GM21576 (cell line): ENCODE measurements at regions not wholly inside any gene's neighbourhood (a gene's known extent, or its start where the extent isn't known, plus 50 kb on each side); places are given as distances from the start of the nearest gene placed in this dataset.
"Not testable (repeated sequence)": the region's sequence is repeated elsewhere in the genome, so short reads cannot be mapped to it uniquely, and the experiment has no call there.

ENCODE experiments used
- ATAC-seq: cut with Tn5 transposase; IDR thresholded peaks from one replicate; pipeline ENCODE4 v1.9.1; 2021; ENCODE audit warnings: mild to moderate bottlenecking, moderate library complexity; ENCODE audit not compliant: unreplicated experiment

DNA sequence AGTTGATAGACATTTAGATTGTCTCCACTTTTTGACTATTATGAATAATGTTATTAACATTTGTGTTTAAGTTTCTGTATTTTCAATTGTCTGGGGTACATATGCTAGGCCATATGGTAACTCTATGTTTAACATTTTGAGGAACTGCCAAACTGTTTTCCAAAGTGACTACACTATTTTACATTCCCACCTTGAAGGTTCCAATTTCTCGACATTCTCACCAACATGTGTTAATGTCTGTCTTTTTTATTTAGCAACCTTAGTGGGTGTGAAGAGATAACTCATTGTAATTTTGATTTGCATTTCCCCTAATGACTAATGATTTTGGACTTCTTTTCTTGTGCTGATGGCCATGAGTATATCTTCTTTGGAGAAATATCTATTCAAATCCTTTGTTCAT, 832.4 kb downstream of the DNAJB9 start:
- no peak for ATAC-seq

DNA sequence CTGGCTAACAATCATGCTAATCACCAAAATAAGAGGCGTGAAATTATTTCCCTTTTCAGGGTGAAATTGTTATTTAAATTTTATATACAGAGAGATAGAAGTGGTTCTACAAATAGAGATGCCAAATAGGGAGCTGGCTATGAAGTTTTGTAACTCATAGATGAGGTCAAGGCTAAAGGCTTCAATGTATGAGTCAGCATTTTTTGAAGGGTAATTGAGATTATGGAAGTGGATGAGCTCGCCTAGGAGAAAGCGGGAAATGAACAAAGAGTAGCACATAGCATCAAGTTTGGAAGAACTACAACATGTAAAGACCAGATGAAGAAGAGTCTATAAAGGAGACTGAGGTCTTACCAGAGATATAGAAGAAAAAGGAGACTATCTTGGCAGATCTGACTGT, 838.1 kb downstream of the DNAJB9 start:
- ATAC-seq, result no peak

DNA sequence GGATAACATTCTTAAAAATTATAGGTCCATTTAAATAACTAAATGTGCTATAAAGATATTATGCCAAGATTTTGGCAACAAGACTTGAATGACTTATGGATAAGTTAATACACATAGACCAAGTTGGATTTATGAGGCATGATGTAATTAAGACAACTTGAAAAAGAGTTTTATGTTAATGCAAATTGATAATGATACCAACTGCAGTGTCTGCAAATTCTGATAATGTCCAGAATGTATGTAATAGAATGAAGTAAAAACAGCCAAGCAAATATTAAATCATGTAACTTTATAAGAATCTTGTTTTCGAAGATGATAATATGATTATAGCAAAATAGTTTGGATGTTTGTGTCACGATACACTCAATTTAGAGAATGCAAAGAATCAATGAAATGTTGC, 868.3 kb downstream of the DNAJB9 start:
- no peak for ATAC-seq

DNA sequence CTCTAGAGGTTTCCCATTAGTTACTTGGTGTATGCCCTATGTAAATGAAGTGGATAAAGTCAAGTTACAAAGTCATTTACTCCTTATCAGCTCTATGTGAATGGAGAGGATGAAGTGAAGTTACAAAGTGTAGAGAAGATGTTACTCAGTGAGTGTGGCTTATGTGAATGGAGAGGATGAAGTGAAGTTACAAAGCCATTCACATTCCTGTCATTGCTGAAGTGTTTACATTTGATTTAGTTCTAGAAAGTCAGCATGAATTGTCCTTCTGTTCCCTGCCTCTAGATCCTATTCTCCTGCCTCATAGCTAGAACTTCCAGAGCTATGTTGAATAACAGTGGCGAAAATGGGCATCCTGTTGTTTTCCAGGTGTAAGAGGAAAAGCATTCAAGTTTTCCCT, 880.1 kb downstream of the DNAJB9 start:
- ATAC-seq, result no peak

DNA sequence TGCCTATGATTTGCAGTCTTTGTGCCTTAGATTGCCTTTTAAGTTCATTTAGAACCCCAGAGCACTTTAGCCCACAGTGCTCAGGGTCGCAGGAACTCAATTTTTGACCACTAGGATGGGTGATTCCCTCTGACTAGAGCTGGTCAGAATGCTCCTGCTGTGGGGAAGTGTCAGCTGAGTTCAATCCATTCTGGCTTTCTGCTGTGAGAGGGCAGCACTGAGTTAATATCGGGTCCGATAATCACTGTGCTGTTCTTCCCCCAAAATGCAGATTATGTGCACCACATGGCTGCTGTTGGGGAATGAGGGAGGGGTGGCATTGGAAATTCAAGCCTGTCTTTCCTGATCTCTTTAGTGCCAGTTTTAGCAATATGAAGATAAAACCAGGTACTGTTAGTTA, 886.4 kb downstream of the DNAJB9 start:
- ATAC-seq, result no peak

DNA sequence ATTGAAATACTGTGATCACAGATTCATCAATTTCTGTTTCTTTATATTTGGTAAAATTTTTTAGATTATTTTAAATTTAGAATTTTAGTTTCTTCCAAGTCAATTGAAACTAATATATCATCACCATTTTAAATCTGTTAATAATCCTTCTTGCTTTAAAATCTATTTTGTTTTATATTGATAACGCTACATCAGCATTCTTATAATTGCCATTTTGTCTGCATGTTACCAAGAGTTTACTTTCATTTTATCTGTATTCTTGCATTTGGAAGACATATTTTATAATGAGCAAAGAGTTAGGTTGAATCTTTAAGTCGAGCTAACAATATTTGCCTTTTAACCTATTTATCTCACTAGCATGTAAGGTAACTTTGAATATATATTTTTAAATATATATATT, 890.6 kb downstream of the DNAJB9 start:
- ATAC-seq, result no peak

DNA sequence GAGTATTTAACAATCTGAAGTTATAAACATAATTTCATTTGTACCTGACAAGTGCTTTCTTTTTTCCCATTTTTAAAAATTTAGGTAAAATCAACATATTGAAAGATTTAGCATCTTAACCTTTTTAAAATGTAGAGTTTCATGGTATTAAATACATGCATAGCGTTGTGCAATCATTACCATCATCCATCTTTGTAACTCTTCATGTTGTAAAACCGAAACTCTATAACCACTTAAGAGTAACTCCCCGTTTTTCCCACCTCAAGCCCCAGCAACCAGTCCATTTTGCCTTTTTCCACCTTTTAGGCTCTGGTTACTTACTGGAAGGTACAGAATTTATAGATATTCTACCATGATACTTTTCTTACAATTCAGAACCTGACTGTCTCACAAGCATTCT, 892.5 kb downstream of the DNAJB9 start:
- ATAC-seq, result no peak

DNA sequence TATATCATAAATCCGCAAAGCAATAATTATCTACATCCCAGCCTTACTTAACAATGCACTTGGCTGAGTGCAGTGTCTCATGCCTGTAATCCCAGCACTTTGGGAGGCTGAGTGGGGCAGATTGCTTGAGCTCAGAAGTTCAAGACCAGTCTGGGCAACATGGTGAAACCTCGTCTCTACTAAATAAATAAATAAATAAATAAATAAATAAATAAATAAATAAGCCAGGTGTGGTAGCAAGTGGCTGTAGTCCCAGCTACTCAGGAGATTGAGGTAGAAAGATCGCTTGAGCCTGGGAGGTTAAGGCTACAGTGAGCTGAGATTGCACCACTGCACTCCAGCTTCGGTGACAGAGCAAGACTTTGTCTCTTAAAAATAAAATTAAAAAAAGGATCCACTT, 898.1 kb downstream of the DNAJB9 start:
- ATAC-seq, result not testable (repeated sequence)

DNA sequence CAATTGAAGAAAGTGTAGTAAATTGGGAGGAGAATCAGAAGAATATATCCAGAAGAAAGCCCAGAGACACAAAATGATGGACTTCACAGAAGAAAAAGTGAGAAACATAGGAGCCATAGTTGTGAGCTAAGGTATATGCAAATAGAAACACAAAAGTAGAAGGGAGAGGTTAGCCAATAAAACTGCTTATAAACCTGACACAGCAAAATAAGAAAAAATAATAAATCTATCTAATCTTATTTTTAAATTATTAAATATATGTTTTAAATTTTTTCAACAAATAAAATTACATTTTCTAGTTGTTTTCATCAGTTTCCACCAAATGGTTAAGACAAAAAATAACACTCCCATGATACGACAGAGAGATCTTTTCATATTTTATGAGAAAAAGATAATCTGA, 903.5 kb downstream of the DNAJB9 start:
- ATAC-seq, result no peak

DNA sequence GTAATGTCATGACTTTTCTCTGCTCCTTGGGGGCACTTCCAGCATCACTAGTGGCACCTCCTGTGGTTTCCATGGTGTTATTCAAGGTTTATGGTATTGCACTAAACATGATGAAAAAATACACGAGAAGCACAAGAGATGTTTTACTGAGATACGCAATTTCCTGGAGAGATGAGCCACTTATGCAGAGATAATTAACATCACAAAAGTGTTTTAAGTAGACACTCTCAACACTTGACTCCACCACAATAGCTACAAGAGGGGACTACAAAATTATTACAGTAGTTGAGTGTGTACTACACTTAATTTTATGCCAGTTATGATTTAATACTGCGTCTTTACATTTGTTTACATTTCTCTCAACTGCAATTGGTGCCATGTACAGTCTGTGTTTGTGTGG, 906.7 kb downstream of the DNAJB9 start:
- no peak for ATAC-seq

DNA sequence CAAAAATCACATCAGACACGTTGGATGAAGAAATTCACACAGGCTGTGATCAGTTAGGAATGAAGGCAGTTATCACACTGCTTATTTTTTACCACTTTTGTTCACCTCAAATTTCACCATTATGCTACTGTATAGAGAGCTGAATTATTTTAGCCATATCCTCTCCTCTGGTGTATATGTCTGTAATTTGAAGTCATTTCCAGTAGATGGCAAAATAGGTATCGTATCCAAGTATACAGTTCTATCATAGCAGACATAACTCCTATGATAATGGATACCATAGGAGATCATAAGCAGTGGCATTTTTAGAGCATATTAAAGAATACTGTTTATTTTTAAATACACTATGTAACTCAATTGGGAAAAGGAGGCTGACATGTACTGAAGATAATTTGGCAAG, 909.7 kb downstream of the DNAJB9 start:
- no peak for ATAC-seq

DNA sequence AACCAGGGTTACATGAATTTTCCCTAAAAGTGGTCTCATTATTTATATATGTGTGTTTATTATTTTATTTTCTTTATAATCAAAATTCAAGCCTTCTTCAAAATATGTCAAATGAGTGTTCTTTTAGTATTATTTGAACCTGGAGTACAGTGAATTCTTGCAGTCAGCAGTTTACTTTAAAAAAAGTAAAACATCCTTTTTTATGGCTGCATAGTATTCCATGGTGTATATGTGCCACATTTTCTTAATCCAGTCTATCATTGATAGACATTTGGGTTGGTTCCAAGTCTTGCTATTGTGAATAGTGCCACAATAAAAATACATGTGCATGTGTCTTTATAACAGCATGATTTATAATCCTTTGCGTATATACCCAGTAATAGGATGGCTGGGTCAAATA, 920.9 kb downstream of the DNAJB9 start:
- ATAC-seq, result not testable (repeated sequence)

DNA sequence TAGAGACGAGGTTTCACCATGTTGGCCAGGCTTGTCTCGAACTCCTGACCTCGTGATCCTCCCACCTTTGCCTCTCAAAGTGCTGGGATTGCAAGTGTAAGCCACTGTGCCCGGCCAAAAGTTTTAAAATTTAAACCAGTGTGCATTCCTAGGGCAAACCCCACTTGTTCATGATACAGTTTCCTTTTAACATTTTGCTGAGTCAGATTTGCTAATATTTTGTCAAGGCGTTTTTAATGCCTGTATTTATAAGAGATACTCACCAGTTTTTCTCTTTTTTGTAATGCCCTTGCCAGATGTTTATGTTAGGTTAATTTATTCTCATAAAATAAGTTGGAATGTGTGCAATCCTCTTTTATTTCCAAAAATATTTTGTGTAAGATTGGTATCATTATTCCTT, 927.4 kb downstream of the DNAJB9 start:
- no peak for ATAC-seq

DNA sequence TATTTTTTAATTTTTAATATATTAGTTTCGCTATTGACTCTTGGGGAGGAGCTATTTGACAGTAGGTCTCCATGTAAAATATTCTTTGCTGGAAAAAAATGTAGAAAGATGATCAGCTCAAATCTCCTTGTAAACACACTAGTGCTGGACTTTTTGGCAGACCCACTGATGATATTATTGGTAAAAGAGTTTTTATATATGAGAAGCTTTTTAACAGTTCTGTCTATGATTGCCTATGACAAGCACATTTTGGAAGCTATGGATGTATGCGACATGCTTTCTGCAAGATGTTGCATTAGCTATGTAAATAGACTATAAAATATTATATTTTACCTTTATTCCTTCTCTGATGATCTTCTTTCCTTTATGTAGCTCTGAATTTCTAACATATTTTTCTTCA, 928.5 kb downstream of the DNAJB9 start:
- no peak for ATAC-seq

DNA sequence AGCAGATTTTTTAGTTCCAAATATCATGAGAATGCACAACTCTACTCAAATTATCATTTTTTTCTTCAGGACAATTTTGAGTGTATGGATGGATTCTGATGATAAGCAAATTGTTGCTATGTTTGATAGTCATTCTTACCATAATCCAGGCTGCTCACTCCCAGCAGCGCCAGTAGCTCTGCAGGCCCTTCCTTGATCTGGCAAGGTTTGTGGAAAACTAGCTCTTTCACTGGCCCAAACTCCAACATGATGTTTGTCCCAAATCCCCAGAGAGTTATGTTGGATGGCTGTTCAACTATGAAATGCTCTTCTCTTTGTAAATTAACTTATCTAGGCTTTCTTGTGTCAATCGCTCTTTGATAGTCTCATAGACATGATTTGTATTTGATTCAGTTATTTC, 933.7 kb downstream of the DNAJB9 start:
- ATAC-seq, result no peak

DNA sequence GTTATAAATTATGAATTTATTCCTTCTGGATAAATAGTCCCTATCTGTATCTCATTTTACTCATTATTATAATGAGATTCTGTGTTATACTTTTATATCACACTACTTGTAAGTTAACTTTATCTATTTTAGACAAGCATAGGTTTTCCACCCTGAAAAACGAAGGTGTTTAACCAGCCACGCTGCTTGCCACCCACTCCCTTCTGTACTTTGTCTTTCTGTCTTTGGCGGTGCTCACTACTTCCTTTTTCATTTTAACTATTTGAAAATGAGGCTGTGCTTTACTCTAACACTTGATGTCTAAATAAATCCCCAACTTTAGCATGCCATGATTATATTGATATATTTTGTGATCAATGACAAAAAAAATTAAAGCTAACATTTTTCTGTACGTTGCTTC, 952.9 kb downstream of the DNAJB9 start:
- ATAC-seq, result no peak

DNA sequence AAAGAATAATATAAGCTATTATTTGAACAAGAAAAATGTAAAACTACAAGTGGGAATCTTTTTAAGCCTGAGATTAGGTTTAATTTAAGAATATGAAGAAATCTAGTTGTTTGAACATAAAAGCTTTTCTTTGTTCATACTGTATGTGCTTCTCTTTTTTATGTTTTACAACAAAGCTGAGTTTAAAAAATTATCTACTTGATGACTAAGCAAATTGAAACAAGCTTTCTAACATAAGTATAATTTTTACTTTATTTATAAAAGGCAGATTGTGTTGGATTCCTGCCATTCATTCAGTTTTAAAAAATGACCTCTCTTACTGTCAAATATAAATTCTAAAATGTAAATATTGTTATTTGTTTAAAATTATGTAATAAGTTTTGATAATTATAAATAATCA, 958.2 kb downstream of the DNAJB9 start:
- ATAC-seq, result no peak

DNA sequence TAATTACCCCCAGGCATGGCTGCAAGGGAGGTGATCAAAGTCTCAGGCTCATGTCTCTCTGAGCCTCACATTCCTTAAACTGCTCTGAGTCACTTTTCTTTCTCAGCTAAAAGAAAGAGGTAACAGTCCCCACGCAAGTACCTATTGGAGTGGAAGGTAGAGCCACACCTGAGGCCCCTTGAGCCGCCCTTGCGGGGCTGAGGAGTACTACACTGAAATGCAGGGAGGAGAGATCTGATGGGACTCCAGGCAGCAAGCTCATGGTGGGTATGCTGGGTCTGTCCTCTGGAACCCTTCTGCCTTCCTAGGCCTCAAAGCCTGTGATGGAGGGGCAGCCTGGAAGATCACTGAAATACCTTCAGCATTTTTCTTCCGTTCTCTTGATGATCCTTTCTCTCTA, 960.0 kb downstream of the DNAJB9 start:
- ATAC-seq, result no peak

DNA sequence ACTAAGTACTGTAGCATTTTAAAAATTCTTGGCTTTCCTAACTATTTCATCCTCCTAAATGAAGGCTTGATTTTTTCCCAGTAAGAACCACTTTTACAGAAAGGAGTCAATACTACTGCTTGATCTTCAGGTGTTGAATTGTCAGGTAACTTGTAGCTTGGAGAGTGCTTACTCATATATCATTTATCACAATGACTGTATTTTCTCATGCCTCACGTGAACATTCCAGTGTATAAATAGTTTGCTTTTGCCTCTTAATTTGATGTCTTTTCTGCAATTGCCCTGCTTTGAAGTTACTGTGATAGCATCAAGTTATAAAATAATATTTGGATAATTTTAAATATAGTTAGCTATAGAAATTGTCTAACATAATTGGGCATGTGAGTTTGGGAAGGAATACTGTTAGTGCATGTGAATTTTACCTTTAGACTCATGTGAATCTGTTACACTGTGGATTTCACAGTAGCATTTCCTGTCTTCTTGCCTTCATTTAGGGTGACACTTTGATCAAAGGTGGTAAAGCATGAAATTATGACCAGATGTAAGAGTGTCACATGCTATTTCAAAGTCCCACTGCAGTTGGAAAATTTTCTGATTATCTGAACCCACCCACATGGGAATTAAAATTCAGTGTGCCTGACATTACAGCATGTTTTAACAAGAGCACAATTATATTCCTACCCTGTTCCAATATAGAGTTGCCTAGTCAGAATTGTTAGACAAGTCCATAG, 962.8 kb downstream of the DNAJB9 start:
- ATAC-seq, result no peak

DNA sequence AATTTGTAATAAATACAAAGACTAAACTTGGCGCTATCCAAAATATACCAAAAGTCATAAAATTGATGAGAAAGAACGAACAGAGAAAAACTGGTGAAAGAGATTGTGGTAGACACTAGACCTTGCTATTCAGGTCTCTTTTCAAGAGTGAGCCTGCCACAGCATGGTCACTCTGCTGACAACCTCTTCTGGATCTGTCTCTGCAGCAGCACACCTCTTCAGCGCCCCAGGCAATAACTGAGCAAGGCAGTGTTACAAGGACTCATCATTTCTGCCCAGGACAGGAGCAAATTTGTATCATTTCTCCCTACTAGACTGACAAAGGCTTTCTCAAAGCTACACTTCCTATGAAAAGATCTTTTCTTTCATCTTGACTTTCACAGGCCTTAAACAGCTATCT, 976.0 kb downstream of the DNAJB9 start:
- ATAC-seq, result no peak

DNA sequence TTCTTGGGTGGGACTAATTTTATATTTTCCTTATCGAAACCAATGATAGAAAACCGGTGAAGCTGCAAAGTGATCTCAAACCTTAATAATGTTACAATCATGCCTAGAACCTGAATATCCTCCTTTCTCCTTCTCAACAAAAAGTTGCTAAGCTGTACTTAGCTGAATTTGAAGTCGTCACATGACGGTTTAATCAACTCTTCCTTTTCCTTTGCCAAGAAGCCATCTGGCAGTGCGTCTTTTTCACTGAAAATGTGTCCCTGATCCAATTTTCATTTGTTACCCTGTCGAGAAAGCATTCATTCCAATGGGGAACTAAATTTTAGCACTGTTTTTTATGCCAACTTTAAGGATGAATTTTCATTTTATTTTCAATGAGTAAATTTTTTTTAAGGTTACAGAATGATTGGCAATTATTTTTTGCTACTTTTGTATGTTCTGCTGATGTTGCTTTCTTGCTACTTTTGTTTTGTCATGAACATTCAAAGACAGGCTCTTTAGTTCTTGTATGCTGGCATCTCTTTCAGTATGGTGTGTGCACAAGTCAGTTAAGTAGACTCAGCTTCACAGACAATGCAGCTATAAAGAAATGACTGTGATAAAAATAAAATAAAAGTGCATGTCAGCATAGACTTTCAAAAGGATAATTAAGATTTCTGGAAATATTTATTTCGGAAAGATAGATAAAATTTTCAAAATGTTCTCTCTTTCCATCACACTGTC, 980.0 kb downstream of the DNAJB9 start:
- no peak for ATAC-seq

DNA sequence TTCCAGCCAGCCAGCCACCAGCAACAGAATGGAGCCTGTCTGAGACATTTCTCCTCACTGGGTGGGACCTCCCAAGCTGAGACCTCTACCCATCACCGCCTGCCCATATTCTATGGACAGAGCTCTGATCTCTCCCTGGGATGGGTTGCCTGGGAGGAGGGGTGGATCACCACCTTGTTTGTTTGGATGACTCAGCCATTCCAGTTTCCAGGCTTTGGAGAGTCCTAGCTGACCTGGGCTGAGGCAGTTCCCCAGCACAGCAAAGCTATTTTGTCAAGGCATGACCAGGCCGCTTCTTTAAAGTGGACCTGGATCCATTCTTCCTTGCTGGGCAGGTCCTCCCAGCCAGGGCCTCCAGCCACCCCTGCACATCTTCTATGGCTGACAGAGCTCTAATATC, 982.3 kb downstream of the DNAJB9 start:
- no peak for ATAC-seq

DNA sequence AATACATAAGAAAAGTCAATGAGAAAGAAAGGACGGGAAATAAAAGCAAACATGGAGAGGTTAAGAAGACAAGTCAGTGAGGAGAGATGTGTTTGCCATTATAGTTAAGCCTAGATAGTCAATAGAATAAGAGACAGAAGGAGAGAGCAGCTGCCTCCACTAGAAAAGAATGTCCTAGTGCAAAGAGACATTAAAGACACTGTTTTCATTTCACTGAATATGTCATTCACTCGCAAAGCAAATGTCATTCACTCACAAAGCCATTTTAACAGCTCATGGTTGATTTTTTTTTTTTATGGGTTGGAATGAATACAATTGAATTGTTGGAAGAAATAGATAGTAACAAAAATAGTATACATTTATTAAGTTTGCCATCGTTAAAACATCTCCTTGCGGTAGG, 1007.6 kb downstream of the DNAJB9 start:
- ATAC-seq, result no peak
